H1 (cell line): ENCODE measurements at regions not wholly inside any gene's neighbourhood (a gene's known extent, or its start where the extent isn't known, plus 50 kb on each side); places are given as distances from the start of the nearest gene placed in this dataset.

Experiments used
- CREB1 ChIP-seq: IDR thresholded peaks from 2 replicates; pipeline ENCODE4 v1.6.1; 2012; ENCODE audit warnings: inconsistent platforms
- EP300 ChIP-seq, 2 experiments: IDR thresholded peaks; 1 replicate in 1 of 2; 2 replicates in 1 of 2; pipeline ENCODE4 v1.6.1; 2011 to 2012; ENCODE audit warnings: low read depth in 2 of 2, low read length in 2 of 2, mild to moderate bottlenecking in 2 of 2, borderline replicate concordance in 1 of 2, inconsistent platforms in 1 of 2, moderate library complexity in 1 of 2
- FOSL1 ChIP-seq: IDR thresholded peaks from 2 replicates; pipeline ENCODE4 v1.6.1; 2011; ENCODE audit warnings: mild to moderate bottlenecking, low read depth, low read length, moderate library complexity; ENCODE audit not compliant: insufficient read depth
- MAFK ChIP-seq: IDR thresholded peaks from 2 replicates; pipeline ENCODE4 v1.6.1; 2012; ENCODE audit warnings: low read depth, mild to moderate bottlenecking, improper control_type of control experiment, low read length
- POLR2A ChIP-seq, 2 experiments: IDR thresholded peaks; 1 replicate in 1 of 2; 2 replicates in 1 of 2; pipeline ENCODE4 v1.6.1; 2011; ENCODE audit warnings: low read depth in 2 of 2, low read length in 2 of 2, mild to moderate bottlenecking in 2 of 2; ENCODE audit errors: control extremely low read depth in 1 of 2
- SIN3A ChIP-seq, 2 experiments: IDR thresholded peaks in 1 of 2; conservative IDR thresholded peaks in 1 of 2; 2 replicates each; pipeline ENCODE4 v1.6.1; 2011 to 2012; ENCODE audit warnings: low read length in 2 of 2, improper control_type of control experiment in 1 of 2, low read depth in 1 of 2, mild to moderate bottlenecking in 1 of 2
- TF ChIP-seq, protein P1 (sequence below), 3 experiments: IDR thresholded peaks; 1 replicate in 2 of 3; 2 replicates in 1 of 3; pipeline versions ENCODE4 v1.5.1 to v1.6.1; 2011; ENCODE audit warnings: low read length in 3 of 3, mild to moderate bottlenecking in 3 of 3, inconsistent platforms in 2 of 3, low read depth in 1 of 3, moderate library complexity in 1 of 3; ENCODE audit not compliant: insufficient read depth in 1 of 3; ENCODE audit errors: control extremely low read depth in 1 of 3

GRCh38 chr5:4366628-4367027, 771.0 kb downstream of the IRX1 start:
- no peak for TF ChIP-seq POLR2A (IDR thresholded peaks at IDR 0.05; ENCODE audit: control extremely low read depth in 1 of 2, low read depth in 2 of 2, low read length in 2 of 2)
- no peak for TF ChIP-seq FOSL1
- TF ChIP-seq SIN3A (conservative IDR thresholded peaks at IDR 0.05 in 1 of 2, IDR thresholded peaks at IDR 0.05 in 1 of 2; ENCODE audit: low read depth in 1 of 2, low read length in 2 of 2), result no peak
- TF ChIP-seq, protein P1, sequence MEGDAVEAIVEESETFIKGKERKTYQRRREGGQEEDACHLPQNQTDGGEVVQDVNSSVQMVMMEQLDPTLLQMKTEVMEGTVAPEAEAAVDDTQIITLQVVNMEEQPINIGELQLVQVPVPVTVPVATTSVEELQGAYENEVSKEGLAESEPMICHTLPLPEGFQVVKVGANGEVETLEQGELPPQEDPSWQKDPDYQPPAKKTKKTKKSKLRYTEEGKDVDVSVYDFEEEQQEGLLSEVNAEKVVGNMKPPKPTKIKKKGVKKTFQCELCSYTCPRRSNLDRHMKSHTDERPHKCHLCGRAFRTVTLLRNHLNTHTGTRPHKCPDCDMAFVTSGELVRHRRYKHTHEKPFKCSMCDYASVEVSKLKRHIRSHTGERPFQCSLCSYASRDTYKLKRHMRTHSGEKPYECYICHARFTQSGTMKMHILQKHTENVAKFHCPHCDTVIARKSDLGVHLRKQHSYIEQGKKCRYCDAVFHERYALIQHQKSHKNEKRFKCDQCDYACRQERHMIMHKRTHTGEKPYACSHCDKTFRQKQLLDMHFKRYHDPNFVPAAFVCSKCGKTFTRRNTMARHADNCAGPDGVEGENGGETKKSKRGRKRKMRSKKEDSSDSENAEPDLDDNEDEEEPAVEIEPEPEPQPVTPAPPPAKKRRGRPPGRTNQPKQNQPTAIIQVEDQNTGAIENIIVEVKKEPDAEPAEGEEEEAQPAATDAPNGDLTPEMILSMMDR (IDR thresholded peaks at IDR 0.05; ENCODE audit: control extremely low read depth in 1 of 3, insufficient read depth in 1 of 3, low read depth in 1 of 3, low read length in 3 of 3), result no peak
- no peak for TF ChIP-seq MAFK
- no peak for TF ChIP-seq CREB1
- TF ChIP-seq EP300 (IDR thresholded peaks at IDR 0.05; ENCODE audit: borderline replicate concordance in 1 of 2, low read depth in 2 of 2, low read length in 2 of 2), result no peak
